CD14-positive monocyte (primary cell): ENCODE measurements at regions not wholly inside any gene's neighbourhood (a gene's known extent, or its start where the extent isn't known, plus 50 kb on each side); places are given as distances from the start of the nearest gene placed in this dataset.

ENCODE experiments used
- DNase-seq, 3 donors: peaks; one replicate each; pipeline ENCODE4 v3.0.0-alpha.2; 2011 to 2022
- H2AFZ ChIP-seq: 2 replicates; pipeline ENCODE4 v1.6.0; 2012; ENCODE audit warnings: mild to moderate bottlenecking, low read depth, low read length, inconsistent platforms; ENCODE audit not compliant: insufficient read depth, poor library complexity, severe bottlenecking
- H3K27ac ChIP-seq, 2 donors: 1 replicate in 1 of 2; 2 replicates in 1 of 2; pipeline ENCODE4 v1.5.1; 2012 to 2013; ENCODE audit warnings: low read length in 2 of 2, control low read depth in 1 of 2, inconsistent platforms in 1 of 2, low read depth in 1 of 2, mild to moderate bottlenecking in 1 of 2
- H3K27me3 ChIP-seq, 2 donors: one replicate each; pipeline versions ENCODE4 v1.6.0 to v1.6.1; 2011 to 2013; ENCODE audit warnings: low read length in 2 of 2; ENCODE audit not compliant: control insufficient read depth in 2 of 2, insufficient read depth in 2 of 2
- H3K36me3 ChIP-seq, 2 donors: replicated peaks in 1 of 2; 1 replicate in 1 of 2; 2 replicates in 1 of 2; pipeline versions ENCODE4 v1.5.1 to v1.6.1; 2012 to 2013; ENCODE audit warnings: low read length in 2 of 2, control low read depth in 1 of 2, inconsistent platforms in 1 of 2, mild to moderate bottlenecking in 1 of 2; ENCODE audit not compliant: insufficient read depth in 2 of 2, control insufficient read depth in 1 of 2
- H3K4me1 ChIP-seq, 2 donors: 1 replicate in 1 of 2; 2 replicates in 1 of 2; pipeline versions ENCODE4 v1.5.1 to v1.6.1; 2012 to 2013; ENCODE audit warnings: low read length in 2 of 2, control low read depth in 1 of 2, inconsistent platforms in 1 of 2, mild to moderate bottlenecking in 1 of 2, moderate library complexity in 1 of 2; ENCODE audit not compliant: insufficient read depth in 2 of 2, control insufficient read depth in 1 of 2
- H3K4me2 ChIP-seq: replicated peaks from 2 replicates; pipeline ENCODE3; 2012; ENCODE audit warnings: low read length, moderate library complexity, mild to moderate bottlenecking; ENCODE audit not compliant: poor library complexity, severe bottlenecking; ENCODE audit errors: extremely low read depth
- H3K4me3 ChIP-seq, 3 experiments: fragments of 200-600 bp in 1 of 3; sonication (generic) in 1 of 3; replicated peaks in 1 of 3; 1 replicate in 2 of 3; 2 replicates in 1 of 3; pipeline ENCODE4 v1.5.1; 2011 to 2013; ENCODE audit warnings: low read length in 3 of 3, mild to moderate bottlenecking in 3 of 3, control low read depth in 2 of 3, low read depth in 2 of 3, inconsistent platforms in 1 of 3, moderate library complexity in 1 of 3
- H3K79me2 ChIP-seq: 2 replicates; pipeline ENCODE4 v1.6.0; 2012; ENCODE audit warnings: mild to moderate bottlenecking, control low read depth, inconsistent platforms, low read length, moderate library complexity; ENCODE audit not compliant: insufficient read depth
- H3K9ac ChIP-seq: 2 replicates; pipeline ENCODE4 v1.6.0; 2017; ENCODE audit warnings: low read length, mild to moderate bottlenecking; ENCODE audit not compliant: insufficient read depth, poor library complexity, severe bottlenecking
- H3K9me3 ChIP-seq, 2 donors: replicated peaks in 1 of 2; 1 replicate in 1 of 2; 2 replicates in 1 of 2; pipeline versions ENCODE4 v1.5.1 to v1.6.1; 2012 to 2013; ENCODE audit warnings: low read length in 2 of 2, control low read depth in 1 of 2; ENCODE audit not compliant: control insufficient read depth in 1 of 2, insufficient read depth in 1 of 2
- H4K20me1 ChIP-seq: 2 replicates; pipeline ENCODE4 v1.6.0; 2012; ENCODE audit warnings: mild to moderate bottlenecking, low read length, control low read depth, moderate library complexity; ENCODE audit not compliant: insufficient read depth
- H3K27ac Mint-ChIP-seq, 7 donors: one replicate each; pipeline ENCODE4 v1.8.0; 2020; ENCODE audit warnings: mild to moderate bottlenecking in 7 of 7, mixed read lengths in 7 of 7, moderate library complexity in 6 of 7, inconsistent platforms in 2 of 7
- H3K27me3 Mint-ChIP-seq, 3 donors: one replicate each; pipeline ENCODE4 v1.8.0; 2021 to 2022; ENCODE audit warnings: low read depth in 3 of 3, mild to moderate bottlenecking in 3 of 3, mixed read lengths in 3 of 3, moderate library complexity in 3 of 3, inconsistent platforms in 1 of 3
- H3K36me3 Mint-ChIP-seq, 2 donors: one replicate each; pipeline ENCODE4 v1.8.0; 2020; ENCODE audit warnings: mixed read lengths in 2 of 2, inconsistent platforms in 1 of 2, mild to moderate bottlenecking in 1 of 2
- H3K4me1 Mint-ChIP-seq: one replicate; pipeline ENCODE4 v1.8.0; 2020; ENCODE audit warnings: mild to moderate bottlenecking, mixed read lengths
- H3K4me3 Mint-ChIP-seq, 2 donors: one replicate each; pipeline ENCODE4 v1.8.0; 2020; ENCODE audit warnings: mild to moderate bottlenecking in 2 of 2, mixed read lengths in 2 of 2, moderate library complexity in 1 of 2
- H3K9me3 Mint-ChIP-seq, 7 donors: one replicate each; pipeline ENCODE4 v1.8.0; 2020 to 2022; ENCODE audit warnings: mixed read lengths in 7 of 7, mild to moderate bottlenecking in 6 of 7, moderate library complexity in 6 of 7, inconsistent platforms in 2 of 7
- CTCF ChIP-seq: fragments of 200-600 bp; IDR thresholded peaks from one replicate; pipeline ENCODE4 v1.8.0; 2022; ENCODE audit warnings: antibody characterized with exemption, mild to moderate bottlenecking
- WGBS: methylation state at CpG from one replicate; pipeline ENCODE4 v1.1.5; 2013; ENCODE audit warnings: missing lambda C conversion rate; ENCODE audit not compliant: insufficient coverage; 5-methylcytosine and 5-hydroxymethylcytosine counted together
- intact Hi-C, 2 donors: fragments of 100-400 bp; cut with micrococcal nuclease; formaldehyde crosslinking; loops; one replicate each; pipeline versions ENCODE4 v1.15.0 to v1.15.1; 2023

- Histone ChIP-seq H3K27ac (no peak overlapping the region), H4K20me1 (no peaks in the 10 kb centered on the region), H3K4me2 (no peak overlapping the region), H3K9me3 (no peaks in the 10 kb centered on the region), H3K27me3 (peaks cover 0 to 2% of the 10 kb centered on the region in 2 donors), H2AFZ (no peak overlapping the region), H3K9ac (no peak overlapping the region), H3K36me3 (no peaks in the 10 kb centered on the region), H3K79me2 (no peaks in the 10 kb centered on the region), H3K4me3 (no peak overlapping the region), H3K4me1 (no peaks in the 10 kb centered on the region)
- intact Hi-C loops, result no loop called here
- WGBS, result no CpG with 5 or more reads among the region's 10 CpGs
- Mint-ChIP-seq H3K27ac (no peak overlapping the region), H3K27me3 (peaks cover 0 to 4% (median 0%) of the 10 kb centered on the region in 3 donors), H3K4me3 (no peak overlapping the region), H3K9me3 (peaks cover 0 to 2% (median 0%) of the 10 kb centered on the region in 7 donors), H3K36me3 (no peaks in the 10 kb centered on the region), H3K4me1 (no peaks in the 10 kb centered on the region)
- DNase-seq, result no peak
- TF ChIP-seq CTCF, result no peak
Measured at GRCh38 chrX:106401965-106402559, 209.7 kb upstream of the RADX start.

GRCh38 chrX:106404512-106404911 is 207.3 kb upstream of the RADX start:
- Mint-ChIP-seq H3K27me3 (peaks cover 0 to 7% (median 0%) of the 10 kb centered on the region in 3 donors), H3K36me3 (no peaks in the 10 kb centered on the region), H3K4me3 (no peak overlapping the region), H3K27ac (no peak overlapping the region), H3K4me1 (no peaks in the 10 kb centered on the region), H3K9me3 (peaks cover 0 to 2% (median 0%) of the 10 kb centered on the region in 7 donors)
- no peaks in the 10 kb centered on the region for H3K4me1 ChIP-seq
- H3K79me2 ChIP-seq, result no peaks in the 10 kb centered on the region
- no peak overlapping the region for H3K27ac ChIP-seq
- H3K9ac ChIP-seq, result no peak overlapping the region
- DNase-seq, result no peak
- H3K27me3 ChIP-seq, result peaks cover 0 to 2% of the 10 kb centered on the region in 2 donors
- H4K20me1 ChIP-seq, result no peaks in the 10 kb centered on the region
- no peak overlapping the region for H2AFZ ChIP-seq
- H3K4me2 ChIP-seq, result no peak overlapping the region
- no peak overlapping the region for H3K4me3 ChIP-seq
- no peaks in the 10 kb centered on the region for H3K9me3 ChIP-seq
- H3K36me3 ChIP-seq, result no peaks in the 10 kb centered on the region
- no CpG with 5 or more reads among the region's 1 CpG for WGBS
- intact Hi-C loops, result no loop called here
- TF ChIP-seq CTCF, result no peak
